GM23338 (cell line): ENCODE measurements at regions not wholly inside any gene's neighbourhood (a gene's known extent, or its start where the extent isn't known, plus 50 kb on each side); places are given as distances from the start of the nearest gene placed in this dataset.
A peak's percentile ranks its signal among the peaks of the same experiment; 100 is the strongest.

ENCODE experiments used
- ATAC-seq: fragments of 200-7000 bp; cut with Tn5 transposase; 3 replicates; pipeline ENCODE4 v1.9.1; 2020
- DNase-seq: peaks from one replicate; pipeline ENCODE4 v3.0.0-alpha.2; 2015; ENCODE audit warnings: low spot score
- H2AFZ ChIP-seq: fragments of 200-600 bp; sonication (generic); 2 replicates; pipeline ENCODE4 v1.8.0; 2016; ENCODE audit warnings: antibody characterized with exemption, mild to moderate bottlenecking, moderate library complexity
- H3F3A ChIP-seq: fragments of 200-600 bp; sonication (generic); replicated peaks from 2 replicates; pipeline ENCODE4 v1.8.0; 2017; ENCODE audit warnings: antibody characterized with exemption, mixed run types, low read depth
- H3K27ac ChIP-seq: fragments of 200-600 bp; sonication (generic); 2 replicates; pipeline ENCODE4 v1.6.1; 2016; ENCODE audit warnings: low read depth
- H3K27me3 ChIP-seq: fragments of 200-600 bp; sonication (generic); 2 replicates; pipeline ENCODE4 v1.8.0; 2016; ENCODE audit warnings: mild to moderate bottlenecking, mixed run types, moderate library complexity; ENCODE audit not compliant: insufficient read depth
- H3K36me3 ChIP-seq: fragments of 200-600 bp; sonication (generic); 2 replicates; pipeline ENCODE4 v1.8.0; 2016; ENCODE audit warnings: mild to moderate bottlenecking; ENCODE audit not compliant: insufficient read depth
- H3K4me1 ChIP-seq: fragments of 200-600 bp; sonication (generic); 2 replicates; pipeline ENCODE4 v1.8.0; 2016; ENCODE audit warnings: mild to moderate bottlenecking, moderate library complexity; ENCODE audit not compliant: insufficient read depth
- H3K4me2 ChIP-seq: fragments of 200-600 bp; sonication (generic); 2 replicates; pipeline ENCODE4 v1.7.1; 2017; ENCODE audit warnings: mixed run types
- H3K4me3 ChIP-seq: fragments of 200-600 bp; sonication (generic); 2 replicates; pipeline ENCODE4 v1.6.1; 2016; ENCODE audit warnings: mixed run types
- H3K79me2 ChIP-seq: fragments of 200-600 bp; sonication (generic); replicated peaks from 2 replicates; pipeline ENCODE4 v1.8.0; 2017; ENCODE audit warnings: mild to moderate bottlenecking; ENCODE audit not compliant: insufficient read depth
- H3K9me2 ChIP-seq: fragments of 200-600 bp; sonication (generic); 2 replicates; pipeline ENCODE4 v1.8.0; 2017; ENCODE audit not compliant: insufficient read depth
- H4K20me1 ChIP-seq: fragments of 200-600 bp; sonication (generic); replicated peaks from 2 replicates; pipeline ENCODE4 v1.8.0; 2017; ENCODE audit warnings: mild to moderate bottlenecking; ENCODE audit not compliant: insufficient read depth
- H3K27ac Mint-ChIP-seq: 2 replicates; pipeline ENCODE4 v1.8.0; 2020; ENCODE audit warnings: inconsistent platforms, mild to moderate bottlenecking, moderate library complexity, mixed read lengths
- H3K27me3 Mint-ChIP-seq: 3 replicates; pipeline ENCODE4 v1.8.0; 2022; ENCODE audit warnings: low read depth, mild to moderate bottlenecking, moderate library complexity, mixed read lengths, inconsistent platforms; ENCODE audit not compliant: insufficient read depth, poor library complexity
- H3K36me3 Mint-ChIP-seq: 3 replicates; pipeline ENCODE4 v1.8.0; 2021; ENCODE audit warnings: low read depth, mild to moderate bottlenecking, inconsistent platforms, moderate library complexity, mixed read lengths
- H3K4me1 Mint-ChIP-seq: 3 replicates; pipeline ENCODE4 v1.8.0; 2020; ENCODE audit warnings: mild to moderate bottlenecking, inconsistent platforms, mixed read lengths
- H3K4me3 Mint-ChIP-seq: 3 replicates; pipeline ENCODE4 v1.8.0; 2021; ENCODE audit warnings: moderate library complexity, mild to moderate bottlenecking, inconsistent platforms, mixed read lengths
- H3K9me3 Mint-ChIP-seq: 3 replicates; pipeline ENCODE4 v1.8.0; 2020; ENCODE audit warnings: moderate library complexity, mild to moderate bottlenecking, inconsistent platforms, mixed read lengths
- CREB1 ChIP-seq: fragments of 250-450 bp; sonication (Bioruptor Pico); IDR thresholded peaks from 2 replicates; pipeline ENCODE4 v1.5.0; 2020; ENCODE audit warnings: low read depth, mild to moderate bottlenecking, moderate library complexity
- ETS1 ChIP-seq: IDR thresholded peaks from 2 replicates; pipeline ENCODE4 v1.6.1; 2016; ENCODE audit warnings: antibody characterized with exemption
- EZH2phosphoT487 ChIP-seq: fragments of 200-600 bp; sonication (generic); IDR thresholded peaks from one replicate; pipeline ENCODE4 v1.8.1; 2018; ENCODE audit warnings: antibody characterized with exemption; ENCODE audit not compliant: unreplicated experiment
- JUNB ChIP-seq: IDR thresholded peaks from one replicate; pipeline ENCODE4 v1.6.1; 2016; ENCODE audit warnings: antibody characterized with exemption; ENCODE audit not compliant: unreplicated experiment
- NANOG ChIP-seq: IDR thresholded peaks from 2 replicates; pipeline ENCODE4 v1.6.1; 2016; ENCODE audit warnings: antibody characterized with exemption, borderline replicate concordance
- REST ChIP-seq: IDR thresholded peaks from one replicate; pipeline ENCODE4 v1.6.1; 2018; ENCODE audit warnings: antibody characterized with exemption; ENCODE audit not compliant: unreplicated experiment
- STAT1 ChIP-seq: IDR thresholded peaks from one replicate; pipeline ENCODE4 v1.6.1; 2016; ENCODE audit warnings: antibody characterized with exemption; ENCODE audit not compliant: unreplicated experiment
- ZNF331 ChIP-seq: fragments of 250-450 bp; sonication (Bioruptor Pico); IDR thresholded peaks from 2 replicates; pipeline ENCODE4 v1.5.0; 2020; ENCODE audit warnings: low read depth, mild to moderate bottlenecking, moderate library complexity
- ZNF462 ChIP-seq: fragments of 250-450 bp; sonication (Bioruptor Pico); IDR thresholded peaks from 2 replicates; pipeline ENCODE4 v1.5.0; 2020; ENCODE audit warnings: mild to moderate bottlenecking, moderate library complexity
- TF ChIP-seq, protein P1 (sequence below), 2 experiments: fragments of 200-600 bp in 1 of 2; sonication (generic) in 1 of 2; conservative IDR thresholded peaks; 2 replicates each; pipeline versions ENCODE4 v1.5.1 to v1.6.1; 2016 to 2017; ENCODE audit warnings: antibody characterized with exemption in 2 of 2, low read depth in 2 of 2, mild to moderate bottlenecking in 2 of 2, moderate library complexity in 1 of 2

DNA sequence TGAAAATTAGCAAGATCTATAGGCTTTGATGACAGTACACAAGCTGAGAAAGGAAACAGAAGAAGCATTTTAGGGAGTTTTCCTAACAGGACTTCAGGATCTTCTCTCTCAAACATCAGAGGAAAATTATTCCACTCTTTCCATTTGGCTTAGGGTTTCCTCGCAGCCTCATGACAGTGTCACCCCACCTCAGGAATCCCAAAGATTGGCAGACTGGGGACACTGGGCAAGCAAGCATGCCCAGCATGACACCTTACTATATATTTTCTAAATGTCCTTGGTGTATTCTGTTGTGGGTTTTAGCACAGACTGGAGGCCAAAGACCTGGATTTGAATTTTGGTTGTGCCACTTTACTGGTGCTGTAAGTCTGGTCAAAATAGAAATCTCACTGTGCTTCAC lies 482.4 kb upstream of the SOX5 start:
- H3K36me3 ChIP-seq: no peaks in the 10 kb centered on the region
- H4K20me1 ChIP-seq: no peaks in the 10 kb centered on the region
- H3K36me3 Mint-ChIP-seq: no peaks in the 10 kb centered on the region
- H3F3A ChIP-seq: no peaks in the 10 kb centered on the region
- peak; percentile 18 for DNase-seq
- no peak for TF ChIP-seq STAT1
- TF ChIP-seq, protein P1, sequence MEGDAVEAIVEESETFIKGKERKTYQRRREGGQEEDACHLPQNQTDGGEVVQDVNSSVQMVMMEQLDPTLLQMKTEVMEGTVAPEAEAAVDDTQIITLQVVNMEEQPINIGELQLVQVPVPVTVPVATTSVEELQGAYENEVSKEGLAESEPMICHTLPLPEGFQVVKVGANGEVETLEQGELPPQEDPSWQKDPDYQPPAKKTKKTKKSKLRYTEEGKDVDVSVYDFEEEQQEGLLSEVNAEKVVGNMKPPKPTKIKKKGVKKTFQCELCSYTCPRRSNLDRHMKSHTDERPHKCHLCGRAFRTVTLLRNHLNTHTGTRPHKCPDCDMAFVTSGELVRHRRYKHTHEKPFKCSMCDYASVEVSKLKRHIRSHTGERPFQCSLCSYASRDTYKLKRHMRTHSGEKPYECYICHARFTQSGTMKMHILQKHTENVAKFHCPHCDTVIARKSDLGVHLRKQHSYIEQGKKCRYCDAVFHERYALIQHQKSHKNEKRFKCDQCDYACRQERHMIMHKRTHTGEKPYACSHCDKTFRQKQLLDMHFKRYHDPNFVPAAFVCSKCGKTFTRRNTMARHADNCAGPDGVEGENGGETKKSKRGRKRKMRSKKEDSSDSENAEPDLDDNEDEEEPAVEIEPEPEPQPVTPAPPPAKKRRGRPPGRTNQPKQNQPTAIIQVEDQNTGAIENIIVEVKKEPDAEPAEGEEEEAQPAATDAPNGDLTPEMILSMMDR (conservative IDR thresholded peaks at IDR 0.05; ENCODE audit: low read depth in 2 of 2): no peak
- no peak for TF ChIP-seq EZH2phosphoT487
- TF ChIP-seq JUNB: no peak
- TF ChIP-seq NANOG: no peak
- no peak for TF ChIP-seq CREB1 (CRISPR knock-in tag)
- no peak for TF ChIP-seq ETS1
- TF ChIP-seq ZNF331 (CRISPR knock-in tag): no peak
- ATAC-seq: no peak
- H3K27me3 ChIP-seq: no peaks in the 10 kb centered on the region
- H3K4me3 ChIP-seq: no peak overlapping the region
- no peaks in the 10 kb centered on the region for H3K27me3 Mint-ChIP-seq
- peaks cover 6% of the 10 kb centered on the region; the same call in 1 of the 3 replicates for H3K4me1 Mint-ChIP-seq
- peaks cover 4% of the 10 kb centered on the region; the same call in 1 of the 2 replicates for H3K4me1 ChIP-seq
- no peak overlapping the region for H3K27ac Mint-ChIP-seq
- H3K9me2 ChIP-seq: peaks cover 9% of the 10 kb centered on the region; the same call in 1 of the 2 replicates
- no peaks in the 10 kb centered on the region; the same call in 2 of the 3 replicates for H3K9me3 Mint-ChIP-seq
- no peaks in the 10 kb centered on the region for H3K79me2 ChIP-seq
- H3K27ac ChIP-seq: no peak overlapping the region
- no peak overlapping the region for H3K4me2 ChIP-seq
- no peak overlapping the region for H2AFZ ChIP-seq
- no peak overlapping the region for H3K4me3 Mint-ChIP-seq

DNA sequence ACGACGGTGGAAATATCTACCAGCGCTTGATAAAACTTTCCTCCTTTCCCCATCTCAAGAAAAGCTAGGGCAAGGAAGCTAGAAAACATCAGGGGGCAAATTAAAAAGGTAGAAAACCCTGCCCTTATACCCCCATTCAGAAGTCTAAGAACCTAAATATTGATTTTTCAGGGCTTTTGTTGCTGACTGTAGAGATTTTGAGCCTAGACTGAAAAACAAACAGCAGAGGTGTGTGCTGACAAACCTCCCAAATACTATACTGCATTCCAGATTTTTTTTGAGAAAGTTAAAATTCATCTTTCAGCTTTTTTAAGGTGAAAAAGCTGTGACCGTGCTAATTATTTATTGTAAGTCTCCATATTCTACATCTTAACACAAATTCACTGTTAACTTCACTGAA lies 478.3 kb upstream of the SOX5 start:
- no peaks in the 10 kb centered on the region for H3K27me3 Mint-ChIP-seq
- H3K27ac Mint-ChIP-seq: no peak overlapping the region
- ATAC-seq (no peak), DNase-seq (no peak)
- Histone ChIP-seq H3K4me2 (no peak overlapping the region), H3K4me3 (no peak overlapping the region), H3K9me2 (no peaks in the 10 kb centered on the region), H4K20me1 (no peaks in the 10 kb centered on the region), H3K27ac (no peak overlapping the region), H2AFZ (no peak overlapping the region), H3K36me3 (no peaks in the 10 kb centered on the region), H3K4me1 (peaks cover 12% of the 10 kb centered on the region; the same call in 1 of the 2 replicates), H3K79me2 (no peaks in the 10 kb centered on the region), H3K27me3 (no peaks in the 10 kb centered on the region), H3F3A (no peaks in the 10 kb centered on the region)
- no peaks in the 10 kb centered on the region for H3K36me3 Mint-ChIP-seq
- peaks cover 13% of the 10 kb centered on the region for H3K4me1 Mint-ChIP-seq
- no peaks in the 10 kb centered on the region for H3K9me3 Mint-ChIP-seq
- H3K4me3 Mint-ChIP-seq: no peak overlapping the region
- no peak for TF ChIP-seq CREB1 (CRISPR knock-in tag)
- no peak for TF ChIP-seq ZNF462
- TF ChIP-seq REST: no peak
- no peak for TF ChIP-seq STAT1
